Body of pancreas (tissue), 4 donors: ENCODE measurements at regions not wholly inside any gene's neighbourhood (a gene's known extent, or its start where the extent isn't known, plus 50 kb on each side); places are given as distances from the start of the nearest gene placed in this dataset.

Experiments
- ATAC-seq: fragments of 150-250 bp; one replicate; pipeline ENCODE4 v1.9.1; 2016
- DNase-seq, 4 donors: peaks; one replicate each; pipeline ENCODE4 v3.0.0-alpha.2; 2019
- H3K27ac ChIP-seq, 4 donors: fragments of 200-600 bp; sonication (generic); 1 replicate in 3 of 4; 2 replicates in 1 of 4; pipeline versions ENCODE4 v1.5.1 to v1.6.1; 2016 to 2019; ENCODE audit warnings: mild to moderate bottlenecking in 1 of 4, mixed read lengths in 1 of 4, moderate library complexity in 1 of 4
- H3K27me3 ChIP-seq, 2 donors: fragments of 200-600 bp; sonication (generic); one replicate each; pipeline ENCODE4 v1.6.0; 2016; ENCODE audit warnings: mild to moderate bottlenecking in 1 of 2
- H3K36me3 ChIP-seq, 2 donors: fragments of 200-600 bp; sonication (generic); replicated peaks in 1 of 2; 2 replicates each; pipeline ENCODE4 v1.5.1; 2016; ENCODE audit warnings: low read depth in 2 of 2; ENCODE audit not compliant: insufficient read depth in 1 of 2
- H3K4me1 ChIP-seq: fragments of 200-600 bp; sonication (generic); one replicate; pipeline ENCODE4 v1.6.0; 2016
- H3K4me3 ChIP-seq, 2 donors: fragments of 200-600 bp; sonication (generic); 1 replicate in 1 of 2; 2 replicates in 1 of 2; pipeline ENCODE4 v1.5.1; 2016 to 2019
- H3K9me3 ChIP-seq, 3 donors: fragments of 200-600 bp; sonication (generic); 1 replicate in 2 of 3; 2 replicates in 1 of 3; pipeline ENCODE4 v1.5.1; 2016
- CTCF ChIP-seq, 7 experiments: fragments of 450-650 bp in 4 of 7; fragments of 200-600 bp in 3 of 7; sonication (generic) in 3 of 7; IDR thresholded peaks; one replicate each; pipeline ENCODE4 v1.5.1; 2016 to 2019; ENCODE audit warnings: antibody characterized with exemption in 7 of 7
- POLR2A ChIP-seq, 3 donors: fragments of 450-650 bp; IDR thresholded peaks; one replicate each; pipeline ENCODE4 v1.6.1; 2016; ENCODE audit warnings: antibody characterized with exemption in 3 of 3, mild to moderate bottlenecking in 2 of 3
- WGBS, 2 donors: methylation state at CpG; one replicate each; pipeline ENCODE4 v1.1.5; 2017; 5-methylcytosine and 5-hydroxymethylcytosine counted together
- intact Hi-C: fragments of 100-400 bp; cut with DNase I; formaldehyde crosslinking; loops from one replicate; pipeline ENCODE4 v1.15.1; 2023

- 60 to 72% methylated on average over 6 of the region's 6 CpGs for WGBS, 2 donors
- DNase-seq = no peak
Measured at GRCh38 chr1:81135524-81135923, 665.2 kb upstream of the ADGRL2 start.

GRCh38 chr1:81129776-81130175 is 671.0 kb upstream of the ADGRL2 start:
- H3K36me3 ChIP-seq = no peaks in the 10 kb centered on the region
- H3K27ac ChIP-seq = no peak overlapping the region
- 68 to 73% methylated on average over 3 of the region's 3 CpGs for WGBS, 2 donors
- no peak for DNase-seq
- no peaks in the 10 kb centered on the region for H3K9me3 ChIP-seq
- TF ChIP-seq CTCF (IDR thresholded peaks at IDR 0.05) (no peak), POLR2A (IDR thresholded peaks at IDR 0.05) (no peak)
- no peaks in the 10 kb centered on the region for H3K27me3 ChIP-seq
- no peak overlapping the region for H3K4me3 ChIP-seq
- no peaks in the 10 kb centered on the region for H3K4me1 ChIP-seq
- ATAC-seq = no peak
- intact Hi-C loops = no loop called here

More at GRCh38 chr1:81135524-81135923, 665.2 kb upstream of the ADGRL2 start:
- no peak overlapping the region for H3K4me3 ChIP-seq
- TF ChIP-seq CTCF (IDR thresholded peaks at IDR 0.05) = no peak
- TF ChIP-seq POLR2A (IDR thresholded peaks at IDR 0.05) = no peak
- no peaks in the 10 kb centered on the region for H3K4me1 ChIP-seq
- intact Hi-C loops = no loop called here
- no peaks in the 10 kb centered on the region for H3K27me3 ChIP-seq
- H3K36me3 ChIP-seq = no peaks in the 10 kb centered on the region
- no peak overlapping the region for H3K27ac ChIP-seq
- no peak for ATAC-seq
- H3K9me3 ChIP-seq = no peaks in the 10 kb centered on the region

GRCh38 chr1:81129366-81129765 is 671.4 kb upstream of the ADGRL2 start:
- WGBS, 2 donors = 47 to 56% methylated on average over 4 of the region's 4 CpGs
- Histone ChIP-seq H3K9me3 (no peaks in the 10 kb centered on the region), H3K4me1 (no peaks in the 10 kb centered on the region), H3K27me3 (no peaks in the 10 kb centered on the region), H3K4me3 (no peak overlapping the region), H3K36me3 (no peaks in the 10 kb centered on the region), H3K27ac (no peak overlapping the region)
- TF ChIP-seq POLR2A (IDR thresholded peaks at IDR 0.05) = no peak
- no peak for TF ChIP-seq CTCF (IDR thresholded peaks at IDR 0.05)
- no peak for ATAC-seq
- intact Hi-C loops = no loop called here
- DNase-seq = no peak

GRCh38 chr1:81128079-81128478 is 672.7 kb upstream of the ADGRL2 start:
- Histone ChIP-seq H3K36me3 (no peaks in the 10 kb centered on the region), H3K27ac (no peak overlapping the region), H3K4me3 (no peak overlapping the region), H3K9me3 (no peaks in the 10 kb centered on the region), H3K27me3 (no peaks in the 10 kb centered on the region), H3K4me1 (no peaks in the 10 kb centered on the region)
- no peak for TF ChIP-seq CTCF (IDR thresholded peaks at IDR 0.05)
- WGBS, 2 donors = 86 to 88% methylated on average over 1 of the region's 1 CpG
- ATAC-seq = no peak
- no peak for DNase-seq
- intact Hi-C loops = no loop called here

- H3K4me3 ChIP-seq = no peak overlapping the region
- intact Hi-C loops = no loop called here
- H3K27me3 ChIP-seq = no peaks in the 10 kb centered on the region
- H3K9me3 ChIP-seq = no peaks in the 10 kb centered on the region
- ATAC-seq (no peak), DNase-seq (peak in 2 of 4 donors; percentile 12 to 25)
- H3K36me3 ChIP-seq = no peaks in the 10 kb centered on the region
- no peak for TF ChIP-seq POLR2A (IDR thresholded peaks at IDR 0.05)
- TF ChIP-seq CTCF (IDR thresholded peaks at IDR 0.05) = no peak
- H3K27ac ChIP-seq = no peak overlapping the region
- no peaks in the 10 kb centered on the region for H3K4me1 ChIP-seq
- 28 to 29% methylated on average over 3 of the region's 3 CpGs for WGBS, 2 donors
Measured at GRCh38 chr1:81126989-81127581, 673.6 kb upstream of the ADGRL2 start.
